ENCODE measurements at regions not wholly inside any gene's neighbourhood (a gene's known extent, or its start where the extent isn't known, plus 50 kb on each side); places are given as distances from the start of the nearest gene placed in this dataset.

- ATAC-seq (no peak), DNase-seq (peak in 1 of 4 donors; percentile 6)
- no peak overlapping the region for H3K27ac ChIP-seq
- TF ChIP-seq, protein P1, sequence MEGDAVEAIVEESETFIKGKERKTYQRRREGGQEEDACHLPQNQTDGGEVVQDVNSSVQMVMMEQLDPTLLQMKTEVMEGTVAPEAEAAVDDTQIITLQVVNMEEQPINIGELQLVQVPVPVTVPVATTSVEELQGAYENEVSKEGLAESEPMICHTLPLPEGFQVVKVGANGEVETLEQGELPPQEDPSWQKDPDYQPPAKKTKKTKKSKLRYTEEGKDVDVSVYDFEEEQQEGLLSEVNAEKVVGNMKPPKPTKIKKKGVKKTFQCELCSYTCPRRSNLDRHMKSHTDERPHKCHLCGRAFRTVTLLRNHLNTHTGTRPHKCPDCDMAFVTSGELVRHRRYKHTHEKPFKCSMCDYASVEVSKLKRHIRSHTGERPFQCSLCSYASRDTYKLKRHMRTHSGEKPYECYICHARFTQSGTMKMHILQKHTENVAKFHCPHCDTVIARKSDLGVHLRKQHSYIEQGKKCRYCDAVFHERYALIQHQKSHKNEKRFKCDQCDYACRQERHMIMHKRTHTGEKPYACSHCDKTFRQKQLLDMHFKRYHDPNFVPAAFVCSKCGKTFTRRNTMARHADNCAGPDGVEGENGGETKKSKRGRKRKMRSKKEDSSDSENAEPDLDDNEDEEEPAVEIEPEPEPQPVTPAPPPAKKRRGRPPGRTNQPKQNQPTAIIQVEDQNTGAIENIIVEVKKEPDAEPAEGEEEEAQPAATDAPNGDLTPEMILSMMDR (IDR thresholded peaks at IDR 0.05), result no peak
- H3K4me1 ChIP-seq, result no peaks in the 10 kb centered on the region
- WGBS, 2 donors, result 38 to 46% methylated on average over 19 of the region's 19 CpGs
- intact Hi-C loops (cut with DNase I), result no loop called here
- no peaks in the 10 kb centered on the region for H3K9me3 ChIP-seq
- H3K36me3 ChIP-seq (replicated peaks in 1 of 2; ENCODE audit: insufficient read depth in 1 of 2, low read depth in 2 of 2), result no peaks in the 10 kb centered on the region
- no peaks in the 10 kb centered on the region for H3K27me3 ChIP-seq
- no peak overlapping the region for H3K4me3 ChIP-seq
Observed at GRCh38 chr4:4673070-4673469, 131.2 kb upstream of the STX18 start.

GRCh38 chr4:4672402-4672801, 130.6 kb upstream of the STX18 start:
- WGBS, 2 donors, result 80 to 85% methylated on average over 8 of the region's 8 CpGs
- no peak for DNase-seq
- Histone ChIP-seq H3K9me3 (no peaks in the 10 kb centered on the region), H3K4me1 (no peaks in the 10 kb centered on the region), H3K36me3 (replicated peaks in 1 of 2; ENCODE audit: insufficient read depth in 1 of 2, low read depth in 2 of 2) (no peaks in the 10 kb centered on the region), H3K4me3 (no peak overlapping the region), H3K27me3 (no peaks in the 10 kb centered on the region), H3K27ac (no peak overlapping the region)
- no peak for ATAC-seq
- TF ChIP-seq POLR2A (IDR thresholded peaks at IDR 0.05), result no peak
- intact Hi-C loops (cut with DNase I), result no loop called here

DNA sequence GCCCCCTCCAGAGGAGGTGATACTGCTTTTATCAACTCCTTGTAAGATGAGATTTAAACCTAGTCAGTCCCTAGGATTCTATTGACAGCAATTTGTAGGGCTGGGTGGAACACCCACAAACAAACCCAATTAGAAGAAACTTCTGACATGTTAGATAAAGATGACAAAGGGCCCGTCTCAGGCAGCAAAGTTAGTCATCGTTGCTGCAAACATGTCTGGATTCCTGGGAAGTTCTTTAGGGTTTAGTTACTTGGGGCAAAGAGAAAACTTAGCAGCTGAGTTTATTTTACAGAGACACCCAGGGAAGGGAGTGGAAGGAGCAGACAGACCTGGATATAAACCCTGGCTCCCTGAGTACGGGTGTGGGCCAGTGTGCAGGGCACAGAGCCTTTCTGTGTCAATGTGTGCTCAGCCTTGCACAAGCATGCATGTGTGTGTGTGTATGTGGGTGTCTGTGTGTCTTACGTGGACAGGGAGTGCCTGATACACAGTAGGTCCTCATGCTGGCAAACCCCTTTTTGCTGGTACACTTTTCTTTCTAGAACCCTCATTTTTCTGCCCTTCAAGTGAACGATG, 130.0 kb upstream of the STX18 start:
- H3K27me3 ChIP-seq, result no peaks in the 10 kb centered on the region
- no peaks in the 10 kb centered on the region for H3K9me3 ChIP-seq
- TF ChIP-seq POLR2A (IDR thresholded peaks at IDR 0.05), result no peak
- TF ChIP-seq, protein P1 (IDR thresholded peaks at IDR 0.05), result no peak
- intact Hi-C loops (cut with DNase I), result no loop called here
- DNase-seq (no peak), ATAC-seq (no peak)
- WGBS, 2 donors, result 50 to 58% methylated on average over 5 of the region's 5 CpGs
- no peak overlapping the region for H3K27ac ChIP-seq
- no peak overlapping the region for H3K4me3 ChIP-seq
- H3K36me3 ChIP-seq (replicated peaks in 1 of 2; ENCODE audit: insufficient read depth in 1 of 2, low read depth in 2 of 2), result no peaks in the 10 kb centered on the region
- H3K4me1 ChIP-seq, result no peaks in the 10 kb centered on the region

DNA sequence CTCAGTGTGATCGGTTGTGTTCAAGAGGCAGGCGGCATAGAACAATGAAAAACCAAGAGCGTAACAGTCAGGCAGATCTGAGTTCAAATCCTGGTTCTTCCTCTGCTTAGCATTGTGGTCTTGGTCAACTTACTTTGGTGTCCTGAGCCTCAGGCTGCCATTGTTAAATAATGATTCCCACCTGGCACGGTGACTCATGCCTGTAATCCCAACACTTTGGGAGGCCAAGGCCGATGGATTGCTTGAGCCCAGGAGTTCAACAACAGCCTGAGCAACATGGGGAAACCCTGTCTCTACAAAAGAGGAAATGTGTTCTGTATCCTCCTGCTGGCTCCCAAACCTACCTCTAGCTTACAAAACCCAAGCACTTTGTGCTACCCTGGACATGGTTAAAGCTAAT, 129.0 kb upstream of the STX18 start:
- WGBS, 2 donors, result 78 to 94% methylated on average over 5 of the region's 5 CpGs
- intact Hi-C loops (cut with DNase I), result no loop called here

DNA sequence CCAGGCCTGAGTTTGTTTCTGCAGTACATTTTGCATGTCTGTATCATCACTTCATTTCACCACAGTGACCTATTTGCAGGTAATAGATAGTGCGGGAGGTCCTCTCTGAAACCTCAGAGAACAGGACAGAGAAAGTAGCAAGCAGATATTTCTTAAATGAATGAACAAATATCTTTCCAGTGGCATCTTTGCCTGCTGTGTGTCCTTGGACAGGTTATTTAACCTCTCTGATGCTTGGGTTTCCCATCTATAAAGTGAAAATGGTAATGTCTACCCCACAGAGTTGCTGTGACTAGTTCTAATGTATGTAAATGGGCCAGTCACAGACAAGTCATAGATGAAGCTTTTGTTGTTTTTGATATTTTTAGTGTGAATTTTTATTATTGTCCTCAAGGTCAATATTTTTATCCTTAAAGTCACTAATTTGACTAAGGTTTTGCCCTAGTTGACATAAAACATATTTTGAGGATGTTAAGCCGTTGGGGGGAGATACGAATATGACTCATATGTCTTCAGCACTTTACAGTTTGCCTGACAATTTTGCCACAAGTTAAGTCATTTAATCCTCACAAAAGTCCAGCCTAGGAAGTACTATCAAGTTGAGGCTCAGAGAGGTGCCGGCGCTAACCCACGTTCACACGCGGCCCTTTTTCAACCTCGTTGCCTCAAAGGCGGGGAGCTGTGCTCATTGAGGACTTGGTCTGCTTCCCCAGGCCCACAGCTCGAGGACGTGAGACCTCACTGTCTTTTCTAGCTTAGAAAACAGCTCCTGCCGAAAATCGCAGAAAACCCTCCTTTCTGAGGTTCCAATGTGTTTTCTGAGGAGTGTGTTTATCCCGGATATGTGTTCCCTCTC, 126.7 kb upstream of the STX18 start:
- intact Hi-C loops (cut with DNase I), result no loop called here
- WGBS, 2 donors, result 66 to 74% methylated on average over 11 to 15 of the region's 15 CpGs
- ATAC-seq, result no peak
- H3K4me3 ChIP-seq, result no peak overlapping the region
- no peaks in the 10 kb centered on the region for H3K4me1 ChIP-seq
- H3K9me3 ChIP-seq, result no peaks in the 10 kb centered on the region
- no peaks in the 10 kb centered on the region for H3K27me3 ChIP-seq
- H3K36me3 ChIP-seq (replicated peaks in 1 of 2; ENCODE audit: insufficient read depth in 1 of 2, low read depth in 2 of 2), result no peaks in the 10 kb centered on the region
- DNase-seq, result no peak
- TF ChIP-seq, protein P1 (IDR thresholded peaks at IDR 0.05), result no peak
- TF ChIP-seq POLR2A (IDR thresholded peaks at IDR 0.05), result no peak
- no peak overlapping the region for H3K27ac ChIP-seq

More for the DNA sequence above, 129.0 kb upstream of the STX18 start:
- no peak for ATAC-seq
- no peaks in the 10 kb centered on the region for H3K27me3 ChIP-seq
- no peaks in the 10 kb centered on the region for H3K36me3 ChIP-seq (replicated peaks in 1 of 2; ENCODE audit: insufficient read depth in 1 of 2, low read depth in 2 of 2)
- no peaks in the 10 kb centered on the region for H3K9me3 ChIP-seq
- DNase-seq, result no peak
- TF ChIP-seq POLR2A (IDR thresholded peaks at IDR 0.05), result no peak
- H3K4me1 ChIP-seq, result no peaks in the 10 kb centered on the region
- no peak overlapping the region for H3K27ac ChIP-seq
- H3K4me3 ChIP-seq, result no peak overlapping the region

All from body of pancreas (tissue), 4 donors.